ENCODE measurements at regions not wholly inside any gene's neighbourhood (a gene's known extent, or its start where the extent isn't known, plus 50 kb on each side); places are given as distances from the start of the nearest gene placed in this dataset.

DNA sequence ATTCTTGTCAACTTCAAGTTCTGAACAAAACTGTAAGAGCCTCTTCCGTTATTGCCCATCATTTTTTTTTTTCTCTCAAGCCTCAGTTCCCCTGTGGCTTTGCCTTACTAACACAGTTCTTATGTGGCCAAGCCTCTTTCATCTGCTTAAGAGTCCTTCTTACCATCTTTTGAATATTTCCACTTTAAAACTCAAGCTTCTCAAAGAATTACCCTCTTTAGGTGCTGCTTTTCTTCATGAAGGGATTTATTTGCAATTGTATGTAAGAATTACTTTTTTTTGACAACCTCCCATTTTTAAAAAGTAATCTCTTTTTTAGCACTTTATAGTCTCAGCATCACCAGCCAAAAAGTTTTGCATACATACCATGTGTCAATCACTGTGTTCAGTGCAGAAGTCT is 240.2 kb upstream of the RMST start:
- ATAC-seq (no peak), DNase-seq (ENCODE audit: low spot score) (no peak)
- POLR2A ChIA-PET, result no interaction called here
- H3K27ac Mint-ChIP-seq, result no peak overlapping the region
- peaks cover 7% of the 10 kb centered on the region; the same call in 1 of the 2 replicates for H3K9me3 Mint-ChIP-seq
- CTCF ChIA-PET, result interaction anchor here (0.6 to 0.7 kb wide), 2 partner anchors 232 to 943 kb away, joined by 3 to 4 read pairs; no protein-coding TSS in a partner anchor
- no peaks in the 10 kb centered on the region for H3K27me3 Mint-ChIP-seq (ENCODE audit: low read depth)
- H3K36me3 Mint-ChIP-seq, result no peaks in the 10 kb centered on the region
- TF ChIP-seq NFYB (CRISPR knock-in tag; conservative IDR thresholded peaks at IDR 0.05; ENCODE audit: low read depth) (no peak), ZNF232 (CRISPR knock-in tag; IDR thresholded peaks at IDR 0.05) (no peak), ZNF263 (CRISPR knock-in tag; IDR thresholded peaks at IDR 0.05; ENCODE audit: low read depth) (no peak), ETV6 (CRISPR knock-in tag; IDR thresholded peaks at IDR 0.05) (no peak), ZNF138 (CRISPR knock-in tag; conservative IDR thresholded peaks at IDR 0.05) (no peak), NR1H2 (CRISPR knock-in tag; IDR thresholded peaks at IDR 0.05) (no peak)
- TF ChIP-seq, protein P1, sequence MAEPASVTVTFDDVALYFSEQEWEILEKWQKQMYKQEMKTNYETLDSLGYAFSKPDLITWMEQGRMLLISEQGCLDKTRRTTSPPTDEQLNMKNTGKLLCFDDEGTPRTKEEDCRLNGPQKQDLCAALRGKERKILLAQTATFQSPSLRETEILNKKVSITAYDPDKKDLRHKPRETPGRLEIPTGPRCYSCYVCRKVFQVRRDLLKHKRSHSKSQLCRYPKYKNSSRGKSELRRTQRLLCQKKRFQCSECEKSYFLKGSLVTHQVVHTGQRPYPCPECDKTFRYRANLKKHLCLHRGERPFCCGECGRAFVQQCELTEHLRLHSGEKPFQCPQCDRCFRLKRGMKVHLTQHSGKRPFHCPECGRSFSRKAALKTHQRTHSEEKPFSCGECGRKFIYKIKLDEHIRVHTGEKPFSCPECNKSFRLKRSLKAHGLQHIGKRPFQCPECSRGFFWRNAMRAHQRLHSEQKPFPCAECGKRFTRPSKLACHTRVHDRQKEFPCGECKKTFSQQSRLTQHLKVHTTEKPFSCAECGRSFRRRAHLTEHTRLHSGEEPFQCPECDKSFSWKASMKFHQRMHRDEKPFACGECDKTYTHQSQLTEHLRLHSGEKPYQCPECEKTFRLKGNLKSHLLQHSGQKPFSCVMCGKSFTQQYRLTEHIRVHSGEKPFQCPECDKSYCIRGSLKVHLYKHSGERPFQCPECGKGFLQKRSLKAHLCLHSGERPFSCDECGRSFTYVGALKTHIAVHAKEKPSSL (CRISPR knock-in tag; conservative IDR thresholded peaks at IDR 0.05), result no peak
- TF ChIP-seq, protein P2, sequence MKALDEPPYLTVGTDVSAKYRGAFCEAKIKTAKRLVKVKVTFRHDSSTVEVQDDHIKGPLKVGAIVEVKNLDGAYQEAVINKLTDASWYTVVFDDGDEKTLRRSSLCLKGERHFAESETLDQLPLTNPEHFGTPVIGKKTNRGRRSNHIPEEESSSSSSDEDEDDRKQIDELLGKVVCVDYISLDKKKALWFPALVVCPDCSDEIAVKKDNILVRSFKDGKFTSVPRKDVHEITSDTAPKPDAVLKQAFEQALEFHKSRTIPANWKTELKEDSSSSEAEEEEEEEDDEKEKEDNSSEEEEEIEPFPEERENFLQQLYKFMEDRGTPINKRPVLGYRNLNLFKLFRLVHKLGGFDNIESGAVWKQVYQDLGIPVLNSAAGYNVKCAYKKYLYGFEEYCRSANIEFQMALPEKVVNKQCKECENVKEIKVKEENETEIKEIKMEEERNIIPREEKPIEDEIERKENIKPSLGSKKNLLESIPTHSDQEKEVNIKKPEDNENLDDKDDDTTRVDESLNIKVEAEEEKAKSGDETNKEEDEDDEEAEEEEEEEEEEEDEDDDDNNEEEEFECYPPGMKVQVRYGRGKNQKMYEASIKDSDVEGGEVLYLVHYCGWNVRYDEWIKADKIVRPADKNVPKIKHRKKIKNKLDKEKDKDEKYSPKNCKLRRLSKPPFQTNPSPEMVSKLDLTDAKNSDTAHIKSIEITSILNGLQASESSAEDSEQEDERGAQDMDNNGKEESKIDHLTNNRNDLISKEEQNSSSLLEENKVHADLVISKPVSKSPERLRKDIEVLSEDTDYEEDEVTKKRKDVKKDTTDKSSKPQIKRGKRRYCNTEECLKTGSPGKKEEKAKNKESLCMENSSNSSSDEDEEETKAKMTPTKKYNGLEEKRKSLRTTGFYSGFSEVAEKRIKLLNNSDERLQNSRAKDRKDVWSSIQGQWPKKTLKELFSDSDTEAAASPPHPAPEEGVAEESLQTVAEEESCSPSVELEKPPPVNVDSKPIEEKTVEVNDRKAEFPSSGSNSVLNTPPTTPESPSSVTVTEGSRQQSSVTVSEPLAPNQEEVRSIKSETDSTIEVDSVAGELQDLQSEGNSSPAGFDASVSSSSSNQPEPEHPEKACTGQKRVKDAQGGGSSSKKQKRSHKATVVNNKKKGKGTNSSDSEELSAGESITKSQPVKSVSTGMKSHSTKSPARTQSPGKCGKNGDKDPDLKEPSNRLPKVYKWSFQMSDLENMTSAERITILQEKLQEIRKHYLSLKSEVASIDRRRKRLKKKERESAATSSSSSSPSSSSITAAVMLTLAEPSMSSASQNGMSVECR (CRISPR knock-in tag; IDR thresholded peaks at IDR 0.05; ENCODE audit: borderline replicate concordance), result no peak
- TF ChIP-seq, protein P3, sequence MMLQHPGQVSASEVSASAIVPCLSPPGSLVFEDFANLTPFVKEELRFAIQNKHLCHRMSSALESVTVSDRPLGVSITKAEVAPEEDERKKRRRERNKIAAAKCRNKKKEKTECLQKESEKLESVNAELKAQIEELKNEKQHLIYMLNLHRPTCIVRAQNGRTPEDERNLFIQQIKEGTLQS (CRISPR knock-in tag; conservative IDR thresholded peaks at IDR 0.05), result no peak
- TF ChIP-seq, protein P4, sequence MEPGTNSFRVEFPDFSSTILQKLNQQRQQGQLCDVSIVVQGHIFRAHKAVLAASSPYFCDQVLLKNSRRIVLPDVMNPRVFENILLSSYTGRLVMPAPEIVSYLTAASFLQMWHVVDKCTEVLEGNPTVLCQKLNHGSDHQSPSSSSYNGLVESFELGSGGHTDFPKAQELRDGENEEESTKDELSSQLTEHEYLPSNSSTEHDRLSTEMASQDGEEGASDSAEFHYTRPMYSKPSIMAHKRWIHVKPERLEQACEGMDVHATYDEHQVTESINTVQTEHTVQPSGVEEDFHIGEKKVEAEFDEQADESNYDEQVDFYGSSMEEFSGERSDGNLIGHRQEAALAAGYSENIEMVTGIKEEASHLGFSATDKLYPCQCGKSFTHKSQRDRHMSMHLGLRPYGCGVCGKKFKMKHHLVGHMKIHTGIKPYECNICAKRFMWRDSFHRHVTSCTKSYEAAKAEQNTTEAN (CRISPR knock-in tag; IDR thresholded peaks at IDR 0.05), result no peak
- TF ChIP-seq, protein P5, sequence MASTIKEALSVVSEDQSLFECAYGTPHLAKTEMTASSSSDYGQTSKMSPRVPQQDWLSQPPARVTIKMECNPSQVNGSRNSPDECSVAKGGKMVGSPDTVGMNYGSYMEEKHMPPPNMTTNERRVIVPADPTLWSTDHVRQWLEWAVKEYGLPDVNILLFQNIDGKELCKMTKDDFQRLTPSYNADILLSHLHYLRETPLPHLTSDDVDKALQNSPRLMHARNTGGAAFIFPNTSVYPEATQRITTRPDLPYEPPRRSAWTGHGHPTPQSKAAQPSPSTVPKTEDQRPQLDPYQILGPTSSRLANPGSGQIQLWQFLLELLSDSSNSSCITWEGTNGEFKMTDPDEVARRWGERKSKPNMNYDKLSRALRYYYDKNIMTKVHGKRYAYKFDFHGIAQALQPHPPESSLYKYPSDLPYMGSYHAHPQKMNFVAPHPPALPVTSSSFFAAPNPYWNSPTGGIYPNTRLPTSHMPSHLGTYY (CRISPR knock-in tag; IDR thresholded peaks at IDR 0.05), result no peak
- TF ChIP-seq, protein P6, sequence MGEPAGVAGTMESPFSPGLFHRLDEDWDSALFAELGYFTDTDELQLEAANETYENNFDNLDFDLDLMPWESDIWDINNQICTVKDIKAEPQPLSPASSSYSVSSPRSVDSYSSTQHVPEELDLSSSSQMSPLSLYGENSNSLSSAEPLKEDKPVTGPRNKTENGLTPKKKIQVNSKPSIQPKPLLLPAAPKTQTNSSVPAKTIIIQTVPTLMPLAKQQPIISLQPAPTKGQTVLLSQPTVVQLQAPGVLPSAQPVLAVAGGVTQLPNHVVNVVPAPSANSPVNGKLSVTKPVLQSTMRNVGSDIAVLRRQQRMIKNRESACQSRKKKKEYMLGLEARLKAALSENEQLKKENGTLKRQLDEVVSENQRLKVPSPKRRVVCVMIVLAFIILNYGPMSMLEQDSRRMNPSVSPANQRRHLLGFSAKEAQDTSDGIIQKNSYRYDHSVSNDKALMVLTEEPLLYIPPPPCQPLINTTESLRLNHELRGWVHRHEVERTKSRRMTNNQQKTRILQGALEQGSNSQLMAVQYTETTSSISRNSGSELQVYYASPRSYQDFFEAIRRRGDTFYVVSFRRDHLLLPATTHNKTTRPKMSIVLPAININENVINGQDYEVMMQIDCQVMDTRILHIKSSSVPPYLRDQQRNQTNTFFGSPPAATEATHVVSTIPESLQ (CRISPR knock-in tag; IDR thresholded peaks at IDR 0.05), result no peak
- TF ChIP-seq, protein P7, sequence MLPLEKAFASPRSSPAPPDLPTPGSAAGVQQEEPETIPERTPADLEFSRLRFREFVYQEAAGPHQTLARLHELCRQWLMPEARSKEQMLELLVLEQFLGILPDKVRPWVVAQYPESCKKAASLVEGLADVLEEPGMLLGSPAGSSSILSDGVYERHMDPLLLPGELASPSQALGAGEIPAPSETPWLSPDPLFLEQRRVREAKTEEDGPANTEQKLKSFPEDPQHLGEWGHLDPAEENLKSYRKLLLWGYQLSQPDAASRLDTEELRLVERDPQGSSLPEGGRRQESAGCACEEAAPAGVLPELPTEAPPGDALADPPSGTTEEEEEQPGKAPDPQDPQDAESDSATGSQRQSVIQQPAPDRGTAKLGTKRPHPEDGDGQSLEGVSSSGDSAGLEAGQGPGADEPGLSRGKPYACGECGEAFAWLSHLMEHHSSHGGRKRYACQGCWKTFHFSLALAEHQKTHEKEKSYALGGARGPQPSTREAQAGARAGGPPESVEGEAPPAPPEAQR (CRISPR knock-in tag; IDR thresholded peaks at IDR 0.05), result no peak
- H3K4me3 Mint-ChIP-seq, result no peak overlapping the region
- H3K4me1 Mint-ChIP-seq, result peaks cover 4% of the 10 kb centered on the region

All from WTC11 (cell line).